Endometrial microvascular endothelial cells (primary cell): ENCODE measurements at regions not wholly inside any gene's neighbourhood (a gene's known extent, or its start where the extent isn't known, plus 50 kb on each side); places are given as distances from the start of the nearest gene placed in this dataset.

Experiments used
- in situ Hi-C: cut with HindIII; loops from 2 replicates; pipeline ENCODE4 v1.10.0; 2017; ENCODE audit warnings: low sequenced_read_pairs, low pct_unique_long_range_greater_than_20kb; ENCODE audit errors: inconsistent ontology term

- in situ Hi-C loops = no loop called here
Observed at GRCh38 chr2:105629634-105630033, 115.1 kb upstream of the NCK2 start.

GRCh38 chr2:105627534-105627933, 117.2 kb upstream of the NCK2 start:
- in situ Hi-C loops = no loop called here

GRCh38 chr2:105626966-105627340, 117.8 kb upstream of the NCK2 start:
- in situ Hi-C loops = no loop called here

GRCh38 chr2:105626212-105626965, 118.3 kb upstream of the NCK2 start:
- in situ Hi-C loops = no loop called here

GRCh38 chr2:105625632-105626031, 119.1 kb upstream of the NCK2 start:
- in situ Hi-C loops = no loop called here

- in situ Hi-C loops = no loop called here
Observed at GRCh38 chr2:105621038-105621437, 123.7 kb upstream of the NCK2 start.

GRCh38 chr2:105618351-105618659, 126.4 kb upstream of the NCK2 start:
- in situ Hi-C loops = no loop called here

GRCh38 chr2:105617631-105618350, 126.9 kb upstream of the NCK2 start:
- in situ Hi-C loops = no loop called here

- in situ Hi-C loops = no loop called here
Observed at GRCh38 chr2:105615305-105615704, 129.4 kb upstream of the NCK2 start.

GRCh38 chr2:105611811-105612424, 132.8 kb upstream of the NCK2 start:
- in situ Hi-C loops = no loop called here

- in situ Hi-C loops = no loop called here
Observed at GRCh38 chr2:105611333-105611637, 133.4 kb upstream of the NCK2 start.

- in situ Hi-C loops = no loop called here
Observed at GRCh38 chr2:105610576-105611332, 134.0 kb upstream of the NCK2 start.

- in situ Hi-C loops = no loop called here
Observed at GRCh38 chr2:105609746-105610402, 134.8 kb upstream of the NCK2 start.

- in situ Hi-C loops = no loop called here
Observed at GRCh38 chr2:105607920-105608504, 136.7 kb upstream of the NCK2 start.

- in situ Hi-C loops = no loop called here
Observed at GRCh38 chr2:105606081-105606480, 138.6 kb upstream of the NCK2 start.

GRCh38 chr2:105604938-105605337, 139.8 kb upstream of the NCK2 start:
- in situ Hi-C loops = no loop called here

GRCh38 chr2:105600949-105601794, 143.5 kb upstream of the NCK2 start:
- in situ Hi-C loops = no loop called here

- in situ Hi-C loops = no loop called here
Observed at GRCh38 chr2:105600602-105600948, 144.1 kb upstream of the NCK2 start.
